ENCODE measurements at regions not wholly inside any gene's neighbourhood (a gene's known extent, or its start where the extent isn't known, plus 50 kb on each side); places are given as distances from the start of the nearest gene placed in this dataset.

DNA sequence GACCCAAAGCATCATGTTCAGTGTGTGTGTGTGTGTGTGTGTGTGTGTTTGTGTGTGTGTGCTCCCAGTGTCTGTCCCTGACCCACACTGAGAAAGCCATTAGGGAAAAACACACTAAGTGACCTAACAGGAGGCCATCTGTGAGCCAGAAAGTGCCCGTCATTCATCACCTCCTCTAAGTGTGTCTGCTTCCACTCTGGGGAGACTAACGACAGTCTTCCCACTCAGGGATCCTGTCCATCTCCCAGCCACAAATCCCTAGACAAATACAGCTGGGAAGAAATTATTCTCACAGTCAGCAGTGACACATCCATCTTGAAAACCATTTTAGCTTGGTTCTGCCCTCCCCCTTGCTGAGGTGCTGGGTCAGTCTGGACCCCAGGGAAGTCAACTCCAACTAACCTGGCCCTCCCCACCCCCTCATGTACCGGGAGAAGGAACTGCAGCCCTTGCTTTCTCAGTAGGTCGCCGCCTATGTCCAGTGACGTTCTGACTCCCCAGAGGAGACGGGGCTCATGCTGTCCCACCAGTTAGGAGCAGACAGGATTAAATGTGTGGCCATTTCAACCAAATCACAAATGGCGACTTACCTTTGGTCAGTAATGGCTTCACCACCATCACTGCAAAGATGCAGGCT, 296.5 kb upstream of the ZNF32 start:
- no peak for DNase-seq

DNA sequence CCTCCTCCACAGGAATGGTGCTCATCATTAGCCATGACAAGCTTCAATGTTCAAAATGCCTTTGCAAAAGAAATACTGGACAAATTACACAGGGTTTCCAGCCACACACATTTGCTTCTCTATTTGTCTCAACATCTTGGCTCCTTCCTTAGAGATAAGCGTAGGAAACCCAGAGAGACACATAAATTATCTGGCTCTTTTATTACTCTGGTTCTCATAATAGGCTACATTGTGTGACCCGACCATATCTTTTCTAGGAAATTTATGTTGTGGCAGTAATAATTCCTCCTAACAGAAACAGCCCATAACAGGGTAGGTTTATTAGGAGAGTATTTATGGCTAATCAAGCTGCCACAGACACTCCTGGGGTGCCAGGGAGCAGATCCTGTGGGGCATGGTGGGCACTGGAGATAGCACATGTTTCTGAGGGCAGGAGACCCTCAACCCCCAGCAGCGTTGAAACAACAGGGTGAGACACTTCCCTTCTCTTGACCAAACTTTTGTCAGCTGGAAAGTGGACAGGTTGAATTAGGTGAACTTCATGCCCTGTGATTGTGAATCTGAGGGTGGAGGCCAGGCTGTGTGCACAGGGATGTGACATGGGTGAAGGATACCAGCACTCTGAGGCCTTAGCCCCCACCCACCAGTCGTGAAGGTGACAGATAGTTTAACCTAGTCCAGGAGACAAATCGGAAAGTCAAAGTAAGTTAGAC, 295.9 kb upstream of the ZNF32 start:
- DNase-seq: no peak

- no peak for DNase-seq
Observed at GRCh38 chr10:43943818-43944360, 295.2 kb upstream of the ZNF32 start.

DNA sequence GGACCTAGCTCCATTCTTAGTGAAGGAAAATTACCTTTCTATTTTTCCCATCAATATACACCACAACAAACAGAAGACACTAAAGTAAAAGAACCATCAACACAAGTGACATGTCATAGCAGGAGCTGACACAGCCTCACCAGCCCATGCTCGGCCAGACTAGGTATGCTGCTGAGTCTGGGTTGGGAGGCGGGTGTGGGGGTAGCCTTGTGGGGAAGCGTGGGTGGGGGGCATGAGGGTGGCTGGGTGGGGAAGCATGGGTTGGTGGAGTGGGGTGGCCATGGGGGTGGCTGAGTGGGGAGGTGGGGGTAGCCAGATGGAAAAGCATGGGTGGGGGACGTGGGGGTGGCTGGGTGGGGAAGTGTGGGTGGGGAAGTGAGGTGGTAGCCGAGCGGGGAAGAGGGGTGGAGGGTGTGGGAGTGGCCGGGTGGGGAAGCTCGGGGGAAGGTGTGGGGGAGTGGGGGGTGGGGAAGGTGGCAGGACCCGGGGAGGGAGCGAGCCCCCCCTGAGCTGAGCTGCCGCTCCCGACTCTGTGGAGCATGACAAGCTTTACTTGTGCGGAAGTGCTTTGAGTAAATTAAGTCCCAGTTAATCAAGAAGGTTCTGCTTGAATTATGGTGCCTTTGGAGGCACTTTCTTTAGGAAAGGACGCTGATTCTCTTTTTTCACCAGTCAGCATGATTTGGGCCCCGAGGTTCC, 294.6 kb upstream of the ZNF32 start:
- DNase-seq: no peak

DNA sequence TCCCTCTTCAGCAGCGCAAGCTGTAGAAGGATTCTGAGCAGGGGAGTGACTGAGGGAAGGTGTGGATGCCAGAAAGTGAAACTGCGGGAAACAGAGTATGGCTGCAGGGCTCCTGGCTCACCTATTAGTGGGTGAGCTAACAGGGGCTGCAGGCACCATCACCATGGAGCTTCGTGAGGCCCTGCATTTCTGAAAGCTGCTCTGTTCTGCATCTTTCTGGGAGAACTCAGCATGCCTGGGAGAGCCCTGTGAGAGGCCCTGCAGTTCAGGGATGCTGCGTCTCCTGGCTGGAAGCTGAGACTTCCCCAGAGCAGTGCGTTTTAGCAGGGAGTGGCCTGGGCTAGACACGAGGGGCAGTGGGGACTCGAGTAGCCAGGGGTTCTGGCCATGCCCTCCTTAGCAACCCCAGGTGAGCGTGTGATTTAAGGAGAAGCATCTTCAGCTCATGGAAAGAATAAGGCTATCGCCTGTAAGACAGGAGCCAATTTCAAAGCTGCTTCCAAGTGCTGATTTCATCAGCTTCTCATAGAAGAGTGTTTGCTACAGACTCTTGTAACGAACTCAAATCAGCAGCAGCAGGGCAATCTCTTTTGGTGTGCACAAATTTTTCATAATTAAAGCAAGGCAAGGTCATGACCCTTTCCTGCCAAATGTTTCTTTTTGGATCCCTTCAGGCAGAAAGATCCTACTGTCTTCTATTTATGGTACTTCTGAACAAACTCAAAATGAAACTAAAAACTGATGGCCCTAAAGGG, 293.6 kb upstream of the ZNF32 start:
- no peak for DNase-seq

DNA sequence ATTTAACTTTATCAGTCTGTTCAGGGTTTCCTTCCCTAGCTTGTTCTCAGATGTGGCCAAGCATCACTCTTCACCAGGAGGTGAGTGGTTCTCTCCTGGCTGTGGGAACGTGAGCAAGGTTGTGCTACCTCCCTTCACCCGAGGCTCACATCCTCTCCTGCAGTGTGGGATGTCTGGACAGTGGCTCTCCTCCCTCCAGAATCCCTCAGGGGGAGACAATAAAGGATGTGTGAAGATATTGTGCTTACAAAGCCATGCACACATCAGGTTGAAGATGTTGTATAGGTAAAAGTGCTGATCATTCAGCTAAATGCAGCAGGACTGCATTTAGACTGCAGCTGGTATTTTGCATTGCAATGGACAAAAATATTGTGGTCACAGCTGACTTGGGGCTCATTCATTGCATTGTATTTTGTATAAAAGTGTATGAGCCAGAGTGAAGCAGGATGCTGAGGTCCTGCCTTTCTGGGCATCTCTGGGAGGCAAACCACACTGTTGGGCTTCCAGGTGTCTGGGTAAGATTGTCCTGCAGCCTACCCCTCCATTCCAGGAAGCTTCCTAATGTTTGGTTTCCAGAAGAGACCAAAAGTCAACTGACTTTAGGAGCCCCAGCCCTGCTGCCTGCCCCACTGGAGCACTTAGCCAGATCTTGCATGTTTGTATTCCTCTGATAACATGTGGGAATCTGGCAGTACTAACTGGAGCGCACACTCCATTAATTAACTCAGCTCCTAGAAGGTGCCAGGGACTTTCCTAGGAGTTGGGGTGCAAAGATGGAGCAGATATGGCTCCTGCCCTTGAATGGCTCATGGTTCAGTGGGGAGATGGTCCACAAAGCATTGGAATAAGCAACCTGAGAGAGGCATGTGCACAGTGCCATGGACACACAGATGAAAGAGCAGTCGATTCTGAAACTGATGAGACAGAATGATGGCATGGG, 292.5 kb upstream of the ZNF32 start:
- DNase-seq: no peak

GRCh38 chr10:43939939-43940820, 291.5 kb upstream of the ZNF32 start:
- no peak for DNase-seq

DNA sequence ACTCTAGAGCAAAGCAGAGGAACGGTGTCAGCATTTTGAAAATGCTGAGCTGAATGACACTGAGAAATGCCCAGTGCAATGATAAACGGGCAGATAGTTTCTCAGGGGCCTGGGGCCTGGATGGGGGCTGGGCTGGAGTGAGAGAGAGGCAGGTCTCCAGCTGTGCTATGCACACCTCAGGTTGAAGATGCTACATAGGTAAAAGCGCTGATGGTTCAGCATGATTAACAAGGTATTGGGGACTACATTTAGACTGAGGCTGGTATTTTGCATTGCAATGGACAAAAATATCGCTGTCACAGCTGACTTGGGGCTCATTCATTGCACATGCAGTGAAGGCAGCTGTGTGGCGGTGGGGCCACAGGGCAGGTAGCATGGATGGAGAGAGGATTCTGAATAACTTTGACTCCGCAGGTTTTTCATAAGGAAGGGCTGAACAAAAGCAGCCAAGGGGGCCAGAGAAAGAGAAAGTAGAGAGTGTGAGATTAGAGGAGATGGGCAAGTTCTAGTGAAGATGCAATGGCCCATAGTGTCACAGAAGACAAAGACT, 290.8 kb upstream of the ZNF32 start:
- DNase-seq: no peak

- no peak for DNase-seq
Observed at GRCh38 chr10:43938810-43939209, 290.1 kb upstream of the ZNF32 start.

DNA sequence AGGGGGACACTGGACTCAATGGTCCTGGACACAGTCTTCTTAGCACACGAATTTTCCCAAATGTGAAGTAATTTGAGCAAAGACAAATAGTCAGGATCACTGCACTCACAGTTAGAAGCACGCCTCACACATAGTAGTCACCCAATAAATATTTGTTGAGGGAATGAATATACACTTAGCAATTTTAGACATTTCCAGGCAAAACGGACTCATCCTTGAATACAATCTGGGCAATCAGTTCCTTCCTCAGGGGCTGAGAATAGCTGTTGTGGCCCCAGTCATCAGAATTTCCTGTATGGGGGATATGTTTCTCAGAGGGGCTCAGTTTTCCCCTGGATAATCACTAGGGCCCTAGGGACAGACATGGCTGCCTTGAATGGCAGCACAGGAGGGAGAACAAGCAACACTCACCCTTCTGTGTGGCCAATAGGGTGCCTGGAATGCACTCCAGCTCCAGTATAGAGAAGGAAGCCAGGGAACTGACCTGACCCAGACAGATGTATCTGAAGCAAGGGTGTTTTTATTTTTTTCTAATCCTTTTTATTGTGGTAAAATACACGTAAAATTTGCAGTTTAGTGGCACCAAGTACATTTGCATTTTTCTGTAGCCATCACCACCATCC, 282.7 kb upstream of the ZNF32 start:
- no peak for DNase-seq

DNA sequence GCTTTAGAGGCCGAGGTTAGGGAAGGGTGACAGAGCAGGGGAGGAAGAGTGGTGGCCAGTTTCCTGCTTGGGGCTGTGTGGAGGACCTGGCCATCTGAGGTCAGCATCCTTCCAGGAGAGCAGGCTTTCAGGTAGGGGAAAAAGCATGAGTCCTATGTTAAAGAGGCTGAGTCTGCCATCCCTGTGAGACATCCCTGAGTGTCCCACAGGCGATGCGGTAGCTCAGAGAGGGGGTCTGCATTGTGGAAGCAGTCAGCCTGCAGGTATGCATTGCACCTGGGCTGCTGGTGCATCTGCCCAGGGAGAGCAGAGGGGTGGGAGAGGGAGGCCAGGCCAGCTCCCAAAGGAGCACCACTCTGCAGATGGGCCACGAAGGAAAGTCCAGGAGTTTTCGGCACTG, 282.1 kb upstream of the ZNF32 start:
- no peak for DNase-seq

GRCh38 chr10:43930243-43930642, 281.6 kb upstream of the ZNF32 start:
- DNase-seq: no peak

GRCh38 chr10:43929122-43929521, 280.4 kb upstream of the ZNF32 start:
- no peak for DNase-seq

DNA sequence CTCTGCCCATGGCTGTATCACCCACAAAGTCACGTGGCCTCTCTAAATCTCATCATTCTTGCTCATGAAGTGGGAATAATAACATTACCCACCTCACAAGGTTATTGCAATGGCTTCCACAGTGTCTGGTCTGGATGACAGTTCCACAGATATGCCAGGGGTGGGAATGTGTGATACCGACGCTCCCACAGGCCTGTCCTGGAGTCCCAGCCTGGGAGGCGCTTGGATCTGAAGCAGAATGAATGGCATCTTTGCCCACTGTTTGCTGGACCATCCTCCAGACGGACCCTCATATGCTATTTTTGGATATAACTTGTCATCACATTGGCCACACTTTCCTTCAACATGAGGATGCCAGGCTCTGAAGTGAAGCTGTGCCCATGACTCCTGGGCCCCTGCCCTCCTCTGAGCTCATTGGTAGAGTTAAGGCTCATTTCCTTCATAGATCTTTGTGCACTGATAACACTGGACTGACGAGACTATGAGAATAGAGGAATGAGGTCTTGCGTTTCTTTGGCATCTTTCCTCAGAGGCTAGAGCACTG, 279.8 kb upstream of the ZNF32 start:
- DNase-seq: no peak

DNA sequence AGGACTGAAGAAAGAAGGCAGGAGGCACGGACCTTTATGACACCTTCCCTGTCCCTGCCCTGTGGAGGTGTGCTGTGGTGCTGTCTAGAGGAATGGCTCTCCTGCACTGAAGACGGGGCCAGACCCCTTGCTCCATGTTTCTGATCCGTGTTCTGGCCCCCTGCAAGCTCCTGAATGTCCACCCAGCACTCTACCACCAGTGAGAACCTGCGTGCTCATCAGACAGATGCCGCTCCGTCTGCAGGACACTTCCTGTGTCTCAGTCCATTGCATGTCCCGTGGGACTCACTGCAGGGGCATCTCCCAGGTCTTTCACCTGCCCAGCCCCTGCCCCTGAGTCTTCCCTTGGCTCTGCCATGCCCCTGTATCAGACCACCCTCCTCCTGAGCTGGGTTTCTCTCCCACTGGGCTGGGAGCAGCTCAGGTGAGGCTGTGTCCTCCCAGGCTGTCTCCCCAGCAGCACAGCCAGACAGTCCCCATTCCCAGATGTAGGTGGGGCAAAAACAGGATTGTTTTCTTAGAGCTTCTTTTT, 278.3 kb upstream of the ZNF32 start:
- DNase-seq: no peak

DNA sequence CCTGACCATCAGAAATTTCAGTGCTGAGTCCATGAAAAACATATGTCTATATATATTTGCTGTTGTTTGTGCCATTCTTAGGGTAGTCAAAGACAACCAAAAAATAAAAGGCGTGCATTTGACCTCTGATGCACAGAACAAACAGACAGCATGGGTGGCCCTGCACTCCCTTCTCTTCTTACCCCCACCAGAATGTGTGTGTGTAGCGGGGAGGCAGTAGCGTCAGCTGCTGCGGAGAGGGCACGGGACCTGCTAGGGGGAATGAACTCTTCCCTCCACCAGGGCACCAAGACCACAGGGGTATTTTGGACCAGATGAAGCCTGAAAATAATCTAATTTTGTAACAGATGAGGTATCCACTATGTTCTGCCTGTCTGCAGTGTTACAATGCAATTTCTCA, 277.7 kb upstream of the ZNF32 start:
- no peak for DNase-seq

GRCh38 chr10:43925793-43926192, 277.1 kb upstream of the ZNF32 start:
- no peak for DNase-seq

DNA sequence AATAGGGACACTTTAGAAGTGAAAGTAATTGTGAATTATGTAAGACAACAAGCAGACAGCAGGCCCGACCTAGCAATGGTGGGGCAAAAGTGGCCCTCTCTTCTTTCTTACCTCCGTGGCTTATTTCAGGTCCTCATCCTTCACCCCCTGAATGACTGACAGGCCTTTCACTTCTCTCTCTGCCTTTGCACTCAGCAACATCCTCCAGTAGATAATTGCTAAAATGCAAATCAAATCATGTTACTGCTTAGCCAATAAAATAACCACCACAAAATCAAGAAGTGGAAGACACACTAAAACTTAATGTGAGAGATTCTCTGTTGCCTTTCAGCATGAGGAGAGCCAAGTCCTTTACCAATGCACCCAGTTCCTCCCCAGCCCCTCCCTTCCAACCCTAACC, 274.6 kb upstream of the ZNF32 start:
- no peak for DNase-seq

All from activated CD4-positive, alpha-beta T cell treated with anti-CD3 and anti-CD28 coated beads, Interleukin-2, amount 50 U/mL, for 1 hour (primary cell).